ENCODE measurements at regions not wholly inside any gene's neighbourhood (a gene's known extent, or its start where the extent isn't known, plus 50 kb on each side); places are given as distances from the start of the nearest gene placed in this dataset.

DNA sequence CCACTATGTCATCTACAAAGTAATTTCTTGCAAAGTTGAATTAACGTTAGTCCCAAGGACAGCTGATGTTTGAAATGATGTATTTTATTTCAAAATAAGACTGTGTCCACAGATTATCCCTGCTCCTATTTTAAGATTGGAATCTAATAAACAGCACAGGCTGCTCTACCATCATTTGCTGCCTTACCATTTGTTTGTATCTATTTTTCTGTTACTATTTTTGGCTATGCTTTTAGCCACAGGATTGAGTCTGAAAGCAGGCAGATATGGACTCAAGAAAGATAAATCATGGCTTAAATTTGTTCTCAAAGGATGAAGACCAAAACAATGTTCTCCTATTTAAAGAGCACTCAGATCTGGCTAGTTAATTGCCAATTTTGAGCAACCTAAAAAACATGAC, 105.3 kb downstream of the RGS2 start:
- H3K4me1 ChIP-seq (ENCODE audit: control insufficient read depth in 2 of 2, insufficient read depth in 1 of 2, low read depth in 1 of 2, low read length in 2 of 2): no peaks in the 10 kb centered on the region
- no peak overlapping the region for H3K27ac ChIP-seq (replicated peaks; ENCODE audit: low read length)
- no peaks in the 10 kb centered on the region for H3K36me3 ChIP-seq (replicated peaks in 1 of 2; ENCODE audit: control insufficient read depth in 2 of 2, insufficient read depth in 2 of 2, low read length in 2 of 2)
- no peak overlapping the region for H3K23ac ChIP-seq (ENCODE audit: low read depth, low read length, poor library complexity)
- no peak overlapping the region for H3K4ac ChIP-seq (ENCODE audit: low read length)
- no peak overlapping the region for H2BK5ac ChIP-seq (ENCODE audit: low read length)
- H2BK12ac ChIP-seq (ENCODE audit: low read length): no peak overlapping the region
- H2AFZ ChIP-seq (ENCODE audit: low read length): no peak overlapping the region
- DNase-seq (ENCODE audit: low spot score): no peak
- H3K4me2 ChIP-seq (ENCODE audit: insufficient read depth, low read length, poor library complexity, severe bottlenecking): no peak overlapping the region
- no peak overlapping the region for H3K4me3 ChIP-seq (ENCODE audit: low read length in 2 of 2)
- no CpG with 5 or more reads among the region's 1 CpG for WGBS, 2 donors (ENCODE audit: extremely low coverage in 2 of 2, insufficient read length in 2 of 2, insufficient replicate concordance in 1 of 2)
- no peaks in the 10 kb centered on the region for H3K9me3 ChIP-seq (replicated peaks in 1 of 2; ENCODE audit: control insufficient read depth in 2 of 2, insufficient read depth in 1 of 2, low read depth in 1 of 2, low read length in 2 of 2)
- no peaks in the 10 kb centered on the region for H3K27me3 ChIP-seq (ENCODE audit: control insufficient read depth in 3 of 3, insufficient read depth in 3 of 3, low read depth in 1 of 3, low read length in 3 of 3)
- H2BK15ac ChIP-seq (ENCODE audit: low read length): no peak overlapping the region
- H3K79me1 ChIP-seq (ENCODE audit: low read depth, low read length): no peaks in the 10 kb centered on the region
- no peak overlapping the region for H3K14ac ChIP-seq (ENCODE audit: low read length)
- no peak overlapping the region for H3K18ac ChIP-seq (ENCODE audit: low read length)
- H3K9ac ChIP-seq (ENCODE audit: low read depth, low read length, poor library complexity): no peak overlapping the region
- no peak overlapping the region for H2BK120ac ChIP-seq (ENCODE audit: low read depth, low read length)
- no peak overlapping the region for H2AK5ac ChIP-seq (ENCODE audit: low read depth, low read length)
- H4K8ac ChIP-seq (ENCODE audit: low read depth, low read length): no peak overlapping the region
- H4K91ac ChIP-seq (ENCODE audit: low read depth, low read length, poor library complexity): no peak overlapping the region

DNA sequence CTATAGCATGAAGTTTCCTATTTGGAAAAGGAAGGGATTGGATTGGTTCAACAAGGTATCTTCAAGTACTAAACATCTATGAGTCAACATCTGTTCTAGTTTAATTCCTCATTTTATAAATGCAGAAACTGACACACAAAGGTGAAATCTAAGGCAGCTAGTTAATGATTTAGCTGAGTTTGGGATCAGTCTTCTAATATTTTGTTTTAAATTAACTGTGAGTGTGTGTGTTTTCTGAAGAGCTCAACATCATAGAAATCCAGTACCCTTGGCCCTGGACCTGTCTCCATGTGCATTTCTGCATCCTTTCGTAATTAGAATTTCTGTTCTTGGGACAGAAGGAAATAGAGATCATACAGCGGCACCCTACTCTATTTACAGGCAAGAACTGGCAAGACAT, 105.9 kb downstream of the RGS2 start:
- no peak overlapping the region for H3K4me3 ChIP-seq (ENCODE audit: low read length in 2 of 2)
- no CpG with 5 or more reads among the region's 2 CpGs for whole genome bisulfite sequencing, 2 donors (ENCODE audit: extremely low coverage in 2 of 2, insufficient read length in 2 of 2, insufficient replicate concordance in 1 of 2)
- H4K8ac ChIP-seq (ENCODE audit: low read depth, low read length): no peak overlapping the region
- no peak overlapping the region for H2AK5ac ChIP-seq (ENCODE audit: low read depth, low read length)
- H3K9me3 ChIP-seq (replicated peaks in 1 of 2; ENCODE audit: control insufficient read depth in 2 of 2, insufficient read depth in 1 of 2, low read depth in 1 of 2, low read length in 2 of 2): no peaks in the 10 kb centered on the region
- no peak overlapping the region for H3K14ac ChIP-seq (ENCODE audit: low read length)
- H3K18ac ChIP-seq (ENCODE audit: low read length): no peak overlapping the region
- H4K91ac ChIP-seq (ENCODE audit: low read depth, low read length, poor library complexity): no peak overlapping the region
- no peak for DNase-seq (ENCODE audit: low spot score)
- no peak overlapping the region for H2BK12ac ChIP-seq (ENCODE audit: low read length)
- no peak overlapping the region for H3K27ac ChIP-seq (replicated peaks; ENCODE audit: low read length)
- H3K27me3 ChIP-seq (ENCODE audit: control insufficient read depth in 3 of 3, insufficient read depth in 3 of 3, low read depth in 1 of 3, low read length in 3 of 3): no peaks in the 10 kb centered on the region
- H3K4ac ChIP-seq (ENCODE audit: low read length): no peak overlapping the region
- no peak overlapping the region for H3K4me2 ChIP-seq (ENCODE audit: insufficient read depth, low read length, poor library complexity, severe bottlenecking)
- no peaks in the 10 kb centered on the region for H3K4me1 ChIP-seq (ENCODE audit: control insufficient read depth in 2 of 2, insufficient read depth in 1 of 2, low read depth in 1 of 2, low read length in 2 of 2)
- H3K79me1 ChIP-seq (ENCODE audit: low read depth, low read length): no peaks in the 10 kb centered on the region
- H2BK5ac ChIP-seq (ENCODE audit: low read length): no peak overlapping the region
- no peak overlapping the region for H2BK120ac ChIP-seq (ENCODE audit: low read depth, low read length)
- H3K23ac ChIP-seq (ENCODE audit: low read depth, low read length, poor library complexity): no peak overlapping the region
- H3K36me3 ChIP-seq (replicated peaks in 1 of 2; ENCODE audit: control insufficient read depth in 2 of 2, insufficient read depth in 2 of 2, low read length in 2 of 2): no peaks in the 10 kb centered on the region
- no peak overlapping the region for H2BK15ac ChIP-seq (ENCODE audit: low read length)
- H2AFZ ChIP-seq (ENCODE audit: low read length): no peak overlapping the region
- H3K9ac ChIP-seq (ENCODE audit: low read depth, low read length, poor library complexity): no peak overlapping the region

DNA sequence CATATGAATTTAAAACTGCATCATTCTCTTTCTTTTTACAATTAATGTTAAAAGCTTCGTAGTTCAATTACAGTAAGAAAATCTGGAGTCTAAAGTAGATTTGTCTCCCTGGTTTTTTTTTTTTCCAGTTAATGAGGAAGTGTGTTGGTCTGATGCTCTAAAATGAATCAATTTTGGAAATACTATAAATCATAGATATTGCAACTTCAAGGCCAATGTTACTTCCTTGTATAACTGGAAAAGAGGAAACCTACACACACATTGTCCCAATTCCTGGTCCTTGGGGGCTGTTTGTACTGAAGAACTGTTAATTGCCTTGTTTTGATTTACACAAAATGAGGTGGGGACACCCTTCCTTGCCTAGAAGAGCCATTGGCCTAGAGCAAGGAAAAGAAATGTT, 107.2 kb downstream of the RGS2 start:
- Histone ChIP-seq H3K36me3 (replicated peaks in 1 of 2; ENCODE audit: control insufficient read depth in 2 of 2, insufficient read depth in 2 of 2, low read length in 2 of 2) (no peaks in the 10 kb centered on the region), H3K18ac (ENCODE audit: low read length) (no peak overlapping the region), H2BK120ac (ENCODE audit: low read depth, low read length) (no peak overlapping the region), H3K9me3 (replicated peaks in 1 of 2; ENCODE audit: control insufficient read depth in 2 of 2, insufficient read depth in 1 of 2, low read depth in 1 of 2, low read length in 2 of 2) (no peaks in the 10 kb centered on the region), H2BK5ac (ENCODE audit: low read length) (no peak overlapping the region), H2AFZ (ENCODE audit: low read length) (no peak overlapping the region), H3K4me1 (ENCODE audit: control insufficient read depth in 2 of 2, insufficient read depth in 1 of 2, low read depth in 1 of 2, low read length in 2 of 2) (no peaks in the 10 kb centered on the region), H3K14ac (ENCODE audit: low read length) (no peak overlapping the region), H3K9ac (ENCODE audit: low read depth, low read length, poor library complexity) (no peak overlapping the region), H2BK12ac (ENCODE audit: low read length) (no peak overlapping the region), H3K4me2 (ENCODE audit: insufficient read depth, low read length, poor library complexity, severe bottlenecking) (no peak overlapping the region), H3K27me3 (ENCODE audit: control insufficient read depth in 3 of 3, insufficient read depth in 3 of 3, low read depth in 1 of 3, low read length in 3 of 3) (no peaks in the 10 kb centered on the region), H4K8ac (ENCODE audit: low read depth, low read length) (no peak overlapping the region), H4K91ac (ENCODE audit: low read depth, low read length, poor library complexity) (no peak overlapping the region), H3K79me1 (ENCODE audit: low read depth, low read length) (no peaks in the 10 kb centered on the region), H2AK5ac (ENCODE audit: low read depth, low read length) (no peak overlapping the region), H3K27ac (replicated peaks; ENCODE audit: low read length) (no peak overlapping the region), H3K23ac (ENCODE audit: low read depth, low read length, poor library complexity) (no peak overlapping the region), H3K4ac (ENCODE audit: low read length) (no peak overlapping the region), H3K4me3 (ENCODE audit: low read length in 2 of 2) (no peak overlapping the region), H2BK15ac (ENCODE audit: low read length) (no peak overlapping the region)
- WGBS, 2 donors (ENCODE audit: extremely low coverage in 2 of 2, insufficient read length in 2 of 2, insufficient replicate concordance in 1 of 2): no CpG with 5 or more reads among the region's 1 CpG
- no peak for DNase-seq (ENCODE audit: low spot score)

DNA sequence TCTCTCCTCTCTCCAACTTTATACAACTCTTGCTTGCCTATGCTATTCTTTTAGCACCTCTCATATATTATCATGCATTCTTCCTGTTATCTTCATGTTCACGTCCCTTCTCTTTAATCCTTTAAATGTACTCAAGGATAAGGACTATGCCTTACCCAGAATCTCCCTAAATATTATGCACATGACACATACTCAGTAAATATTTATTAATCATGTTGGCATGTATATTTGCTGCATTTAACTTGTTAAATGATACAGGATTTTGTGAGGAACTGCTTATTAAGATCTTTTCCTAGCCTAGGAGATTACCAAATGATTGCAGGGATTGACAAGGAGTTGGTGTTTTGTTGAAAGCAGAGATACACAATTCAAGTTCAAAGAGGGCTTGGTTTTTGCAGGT, 109.4 kb downstream of the RGS2 start:
- H2BK12ac ChIP-seq (ENCODE audit: low read length): no peak overlapping the region
- H2AFZ ChIP-seq (ENCODE audit: low read length): no peak overlapping the region
- H2BK5ac ChIP-seq (ENCODE audit: low read length): no peak overlapping the region
- H3K4me1 ChIP-seq (ENCODE audit: control insufficient read depth in 2 of 2, insufficient read depth in 1 of 2, low read depth in 1 of 2, low read length in 2 of 2): no peaks in the 10 kb centered on the region
- H3K79me1 ChIP-seq (ENCODE audit: low read depth, low read length): no peaks in the 10 kb centered on the region
- no CpG with 5 or more reads among the region's 1 CpG for WGBS, 2 donors (ENCODE audit: extremely low coverage in 2 of 2, insufficient read length in 2 of 2, insufficient replicate concordance in 1 of 2)
- no peak overlapping the region for H4K8ac ChIP-seq (ENCODE audit: low read depth, low read length)
- no peaks in the 10 kb centered on the region for H3K27me3 ChIP-seq (ENCODE audit: control insufficient read depth in 3 of 3, insufficient read depth in 3 of 3, low read depth in 1 of 3, low read length in 3 of 3)
- H3K23ac ChIP-seq (ENCODE audit: low read depth, low read length, poor library complexity): no peak overlapping the region
- DNase-seq (ENCODE audit: low spot score): no peak
- no peak overlapping the region for H3K9ac ChIP-seq (ENCODE audit: low read depth, low read length, poor library complexity)
- H3K14ac ChIP-seq (ENCODE audit: low read length): no peak overlapping the region
- no peak overlapping the region for H4K91ac ChIP-seq (ENCODE audit: low read depth, low read length, poor library complexity)
- no peak overlapping the region for H3K18ac ChIP-seq (ENCODE audit: low read length)
- H2BK120ac ChIP-seq (ENCODE audit: low read depth, low read length): no peak overlapping the region
- H2BK15ac ChIP-seq (ENCODE audit: low read length): no peak overlapping the region
- H2AK5ac ChIP-seq (ENCODE audit: low read depth, low read length): no peak overlapping the region
- no peak overlapping the region for H3K4ac ChIP-seq (ENCODE audit: low read length)
- no peaks in the 10 kb centered on the region for H3K36me3 ChIP-seq (replicated peaks in 1 of 2; ENCODE audit: control insufficient read depth in 2 of 2, insufficient read depth in 2 of 2, low read length in 2 of 2)
- H3K4me2 ChIP-seq (ENCODE audit: insufficient read depth, low read length, poor library complexity, severe bottlenecking): no peak overlapping the region
- no peak overlapping the region for H3K27ac ChIP-seq (replicated peaks; ENCODE audit: low read length)
- no peaks in the 10 kb centered on the region for H3K9me3 ChIP-seq (replicated peaks in 1 of 2; ENCODE audit: control insufficient read depth in 2 of 2, insufficient read depth in 1 of 2, low read depth in 1 of 2, low read length in 2 of 2)
- H3K4me3 ChIP-seq (ENCODE audit: low read length in 2 of 2): no peak overlapping the region

All from neuronal stem cell (in vitro differentiated cells).